Activated T-cell treated with anti-CD3 and anti-CD28 coated beads for 24 hours (primary cell): ENCODE measurements at regions not wholly inside any gene's neighbourhood (a gene's known extent, or its start where the extent isn't known, plus 50 kb on each side); places are given as distances from the start of the nearest gene placed in this dataset.
"Not testable (repeated sequence)": the region's sequence is repeated elsewhere in the genome, so short reads cannot be mapped to it uniquely, and the experiment has no call there.

Experiments
- DNase-seq: peaks from one replicate; pipeline ENCODE4 v3.0.0-alpha.2; 2020; ENCODE audit warnings: low read depth

- DNase-seq = no peak
Observed at GRCh38 chr20:56689318-56689717, 60.2 kb downstream of the TFAP2C start.

- DNase-seq = no peak
Observed at GRCh38 chr20:56689852-56690485, 60.9 kb downstream of the TFAP2C start.

- no peak for DNase-seq
Observed at GRCh38 chr20:56690531-56691175, 61.5 kb downstream of the TFAP2C start.

GRCh38 chr20:56691325-56691998 lies 62.4 kb downstream of the TFAP2C start:
- DNase-seq = no peak

- no peak for DNase-seq
Observed at GRCh38 chr20:56693217-56693616, 64.1 kb downstream of the TFAP2C start.

- no peak for DNase-seq
Observed at GRCh38 chr20:56697476-56697875, 68.4 kb downstream of the TFAP2C start.

GRCh38 chr20:56698297-56698696 lies 69.2 kb downstream of the TFAP2C start:
- no peak for DNase-seq

- no peak for DNase-seq
Observed at GRCh38 chr20:56698749-56699148, 69.6 kb downstream of the TFAP2C start.

GRCh38 chr20:56702931-56703840 lies 74.1 kb downstream of the TFAP2C start:
- no peak for DNase-seq

- no peak for DNase-seq
Observed at GRCh38 chr20:56706867-56707360, 77.8 kb downstream of the TFAP2C start.

- no peak for DNase-seq
Observed at GRCh38 chr20:56708991-56709390, 79.9 kb downstream of the TFAP2C start.

GRCh38 chr20:56710125-56710524 lies 81.0 kb downstream of the TFAP2C start:
- DNase-seq = no peak

- not testable (repeated sequence) for DNase-seq
Observed at GRCh38 chr20:56710577-56710976, 81.5 kb downstream of the TFAP2C start.

- DNase-seq = no peak
Observed at GRCh38 chr20:56711018-56711417, 81.9 kb downstream of the TFAP2C start.

- DNase-seq = no peak
Observed at GRCh38 chr20:56715309-56715708, 86.2 kb downstream of the TFAP2C start.

- no peak for DNase-seq
Observed at GRCh38 chr20:56715902-56716519, 86.9 kb downstream of the TFAP2C start.

GRCh38 chr20:56716806-56717205 lies 87.7 kb downstream of the TFAP2C start:
- DNase-seq = no peak

GRCh38 chr20:56718816-56719215 lies 89.7 kb downstream of the TFAP2C start:
- no peak for DNase-seq

- no peak for DNase-seq
Observed at GRCh38 chr20:56720620-56721213, 91.6 kb downstream of the TFAP2C start.

- no peak for DNase-seq
Observed at GRCh38 chr20:56722042-56722441, 92.9 kb downstream of the TFAP2C start.

- DNase-seq = no peak
Observed at GRCh38 chr20:56723331-56723730, 94.2 kb downstream of the TFAP2C start.
